HepG2 (cell line): ENCODE measurements at regions not wholly inside any gene's neighbourhood (a gene's known extent, or its start where the extent isn't known, plus 50 kb on each side); places are given as distances from the start of the nearest gene placed in this dataset.

Experiments used
- ATAC-seq: fragments of 200-7000 bp; cut with Tn5 transposase; 3 replicates; pipeline ENCODE4 v1.9.1; 2020; ENCODE audit warnings: mild to moderate bottlenecking, moderate library complexity
- BruUV-seq: library from RNA; stranded (reverse); fragments of 400-500 nt; replicated peaks from 2 replicates; lab custom pipeline; 2021; lab: Mats Ljungman, UMichigan
- CTCF ChIA-PET: fragments of 300-600 bp; formaldehyde crosslinking; extraction: SDS; loops from one replicate; lab custom pipeline; 2021; ENCODE audit warnings: low total read pairs, inconsistent platforms, low intra/inter-chr PET ratio; lab: Yijun Ruan, JAX
- POLR2A ChIA-PET: fragments of 350-600 bp; sonication (Branson Sonifier 250); formaldehyde crosslinking; loops from one replicate; lab custom pipeline; 2020; ENCODE audit warnings: antibody characterized with exemption, inconsistent platforms; lab: Yijun Ruan, JAX
- DNase-seq: peaks from one replicate; pipeline ENCODE4 v3.0.0-alpha.2; 2015; ENCODE audit warnings: low spot score
- FAIRE-seq: peaks from 3 replicates; lab custom pipeline; 2011; peaks lifted over from hg19 to GRCh38; lab: Jason Lieb, UNC
- H2AFZ ChIP-seq: one replicate; pipeline ENCODE4 v1.6.1; 2011; ENCODE audit warnings: low read length, inconsistent platforms
- H3K27ac ChIP-seq: fragments of 300-600 bp; 3 replicates; pipeline ENCODE4 v1.8.0; 2011; ENCODE audit warnings: mixed run types, mild to moderate bottlenecking, mixed read lengths, low read length, inconsistent platforms; ENCODE audit not compliant: insufficient read depth; ENCODE audit errors: extremely low read length
- H3K27me3 ChIP-seq, 2 experiments: fragments of 200-600 bp in 1 of 2; 2 replicates in 1 of 2; 3 replicates in 1 of 2; pipeline versions ENCODE4 v1.6.0 to v1.8.0; 2011; ENCODE audit warnings: low read length in 2 of 2, mild to moderate bottlenecking in 2 of 2, moderate library complexity in 2 of 2, inconsistent platforms in 1 of 2; ENCODE audit not compliant: insufficient read depth in 2 of 2, control insufficient read depth in 1 of 2
- H3K36me3 ChIP-seq, 2 experiments: fragments of 200-600 bp in 1 of 2; replicated peaks in 1 of 2; 2 replicates in 1 of 2; 3 replicates in 1 of 2; pipeline versions ENCODE4 v1.5.1 to v1.8.0; 2011; ENCODE audit warnings: low read length in 2 of 2, inconsistent platforms in 1 of 2; ENCODE audit not compliant: insufficient read depth in 2 of 2, control insufficient read depth in 1 of 2
- H3K4me1 ChIP-seq: 2 replicates; pipeline ENCODE4 v1.5.1; 2012; ENCODE audit warnings: low read length, inconsistent platforms; ENCODE audit not compliant: insufficient read depth
- H3K4me2 ChIP-seq: 2 replicates; pipeline ENCODE4 v1.6.0; 2011; ENCODE audit warnings: low read depth, low read length, inconsistent platforms
- H3K4me3 ChIP-seq, 3 experiments: fragments of 200-600 bp in 1 of 3; sonication (generic), shearing (Covaris generic) in 1 of 3; replicated peaks in 1 of 3; 2 replicates each; pipeline ENCODE4 v1.5.1; 2011 to 2016; ENCODE audit warnings: low read length in 3 of 3, inconsistent platforms in 2 of 3, low read depth in 2 of 3, mild to moderate bottlenecking in 2 of 3, control low read depth in 1 of 3, mixed read lengths in 1 of 3; ENCODE audit not compliant: insufficient read depth in 1 of 3
- H3K79me2 ChIP-seq: one replicate; pipeline ENCODE4 v1.6.1; 2011; ENCODE audit warnings: low read length, inconsistent platforms; ENCODE audit not compliant: insufficient read depth
- H3K9ac ChIP-seq: 2 replicates; pipeline ENCODE4 v1.6.0; 2011; ENCODE audit warnings: mild to moderate bottlenecking, low read depth, low read length, inconsistent platforms; ENCODE audit not compliant: insufficient read depth
- H3K9me3 ChIP-seq: 2 replicates; pipeline ENCODE4 v1.5.1; 2012; ENCODE audit warnings: mild to moderate bottlenecking, low read length
- H4K20me1 ChIP-seq: 2 replicates; pipeline ENCODE4 v1.6.0; 2011; ENCODE audit warnings: inconsistent platforms, mild to moderate bottlenecking, low read length, moderate library complexity; ENCODE audit not compliant: insufficient read depth
- ARID2 ChIP-seq: sonication (generic); formaldehyde crosslinking; IDR thresholded peaks from 2 replicates; pipeline ENCODE4 v1.8.1; 2022; ENCODE audit warnings: mild to moderate bottlenecking, missing genetic modification reagents, borderline replicate concordance
- CHCHD3 ChIP-seq: sonication (generic); formaldehyde crosslinking; IDR thresholded peaks from 2 replicates; pipeline ENCODE4 v1.8.0; 2022; ENCODE audit warnings: mild to moderate bottlenecking, missing genetic modification reagents, moderate library complexity
- EHMT2 ChIP-seq: fragments of 200-600 bp; sonication (generic); IDR thresholded peaks from 2 replicates; pipeline ENCODE4 v1.7.0; 2017; ENCODE audit warnings: antibody characterized with exemption, low read depth, low read length, borderline replicate concordance
- FOXM1 ChIP-seq: sonication (generic); formaldehyde crosslinking; IDR thresholded peaks from 2 replicates; pipeline ENCODE4 v1.5.0; 2020; ENCODE audit warnings: missing genetic modification reagents
- IRX3 ChIP-seq: sonication (generic); formaldehyde crosslinking; IDR thresholded peaks from 2 replicates; pipeline ENCODE4 v1.8.1; 2023; ENCODE audit warnings: mild to moderate bottlenecking, low read depth, missing genetic modification reagents, borderline replicate concordance
- JARID2 ChIP-seq: sonication (generic); formaldehyde crosslinking; IDR thresholded peaks from 2 replicates; pipeline ENCODE4 v1.8.1; 2023; ENCODE audit warnings: missing genetic modification reagents, inconsistent platforms; ENCODE audit not compliant: insufficient replicate concordance
- JUNB ChIP-seq: sonication (generic); formaldehyde crosslinking; IDR thresholded peaks from 2 replicates; pipeline ENCODE4 v1.8.0; 2022; ENCODE audit warnings: missing genetic modification reagents, mild to moderate bottlenecking, borderline replicate concordance
- SP4 ChIP-seq: sonication (generic); formaldehyde crosslinking; IDR thresholded peaks from 2 replicates; pipeline ENCODE4 v1.8.1; 2023; ENCODE audit warnings: mild to moderate bottlenecking, missing genetic modification reagents
- TRIM24 ChIP-seq: sonication (generic); formaldehyde crosslinking; IDR thresholded peaks from 2 replicates; pipeline ENCODE4 v1.8.0; 2022; ENCODE audit warnings: mild to moderate bottlenecking, missing genetic modification reagents
- ZFP41 ChIP-seq: sonication (generic); formaldehyde crosslinking; IDR thresholded peaks from 2 replicates; pipeline ENCODE4 v1.4.0; 2020; ENCODE audit warnings: mild to moderate bottlenecking, missing genetic modification reagents, borderline replicate concordance
- ZNF24 ChIP-seq: fragments of 450-650 bp; IDR thresholded peaks from 2 replicates; pipeline ENCODE4 v1.6.1; 2017; ENCODE audit warnings: antibody characterized with exemption, mild to moderate bottlenecking
- ZNF274 ChIP-seq: sonication (generic); formaldehyde crosslinking; IDR thresholded peaks from 2 replicates; pipeline ENCODE4 v1.5.1; 2020; ENCODE audit warnings: mild to moderate bottlenecking, missing genetic modification reagents
- WGBS: methylation state at CpG from one replicate; pipeline ENCODE4 v1.1.6; 2017; ENCODE audit warnings: low lambda C conversion rate; 5-methylcytosine and 5-hydroxymethylcytosine counted together
- in situ Hi-C: cut with HindIII; loops from 2 replicates; pipeline ENCODE4 v1.10.0; 2017; ENCODE audit warnings: low pct_unique_long_range_greater_than_20kb; ENCODE audit not compliant: extremely low pct_ligation_motif_present
- intact Hi-C: fragments of 100-400 bp; cut with micrococcal nuclease; formaldehyde crosslinking; loops from one replicate; pipeline ENCODE4 v1.10.0; 2022; ENCODE audit not compliant: unreplicated experiment
- TF ChIP-seq, protein P1 (sequence below): sonication (generic); formaldehyde crosslinking; IDR thresholded peaks from 2 replicates; pipeline ENCODE4 v1.5.0; 2020; ENCODE audit warnings: missing genetic modification reagents
- TF ChIP-seq, protein P2 (sequence below): sonication (generic); formaldehyde crosslinking; IDR thresholded peaks from 2 replicates; pipeline ENCODE4; 2020; ENCODE audit warnings: missing genetic modification reagents, mild to moderate bottlenecking, borderline replicate concordance

DNA sequence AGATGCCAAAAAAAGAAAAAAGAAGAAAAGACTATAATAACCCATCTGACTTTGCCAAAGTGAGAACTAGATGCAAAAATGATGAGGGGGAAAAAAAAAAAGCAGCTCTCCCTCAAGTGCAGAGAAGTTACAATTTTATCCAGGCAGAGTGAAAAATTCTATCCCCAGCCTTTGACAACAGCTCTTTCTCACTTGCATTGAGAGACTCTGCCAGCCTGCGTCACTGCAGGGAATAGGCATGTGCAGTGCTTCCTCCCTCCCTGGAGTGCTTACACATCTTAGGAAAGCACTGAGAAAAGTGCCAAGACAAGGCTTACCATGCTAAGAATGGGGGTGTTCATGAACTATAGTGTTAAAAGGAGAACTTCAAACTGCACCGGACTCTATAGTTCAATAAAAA, 418.6 kb upstream of the TYRP1 start:
- no peak for TF ChIP-seq CHCHD3 (CRISPR knock-in tag)
- no peak for TF ChIP-seq JUNB (CRISPR knock-in tag)
- TF ChIP-seq SP4 (CRISPR knock-in tag) = no peak
- TF ChIP-seq ZFP41 (CRISPR knock-in tag) = no peak
- no peak for TF ChIP-seq ARID2 (CRISPR knock-in tag)
- TF ChIP-seq JARID2 (CRISPR knock-in tag) = no peak
- TF ChIP-seq EHMT2 = no peak
- TF ChIP-seq IRX3 (CRISPR knock-in tag) = no peak
- no peak for TF ChIP-seq FOXM1 (CRISPR knock-in tag)
- no peak for TF ChIP-seq ZNF274
- TF ChIP-seq, protein P1, sequence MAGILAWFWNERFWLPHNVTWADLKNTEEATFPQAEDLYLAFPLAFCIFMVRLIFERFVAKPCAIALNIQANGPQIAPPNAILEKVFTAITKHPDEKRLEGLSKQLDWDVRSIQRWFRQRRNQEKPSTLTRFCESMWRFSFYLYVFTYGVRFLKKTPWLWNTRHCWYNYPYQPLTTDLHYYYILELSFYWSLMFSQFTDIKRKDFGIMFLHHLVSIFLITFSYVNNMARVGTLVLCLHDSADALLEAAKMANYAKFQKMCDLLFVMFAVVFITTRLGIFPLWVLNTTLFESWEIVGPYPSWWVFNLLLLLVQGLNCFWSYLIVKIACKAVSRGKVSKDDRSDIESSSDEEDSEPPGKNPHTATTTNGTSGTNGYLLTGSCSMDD (CRISPR knock-in tag) = no peak
- TF ChIP-seq ZNF24 = no peak
- TF ChIP-seq, protein P2, sequence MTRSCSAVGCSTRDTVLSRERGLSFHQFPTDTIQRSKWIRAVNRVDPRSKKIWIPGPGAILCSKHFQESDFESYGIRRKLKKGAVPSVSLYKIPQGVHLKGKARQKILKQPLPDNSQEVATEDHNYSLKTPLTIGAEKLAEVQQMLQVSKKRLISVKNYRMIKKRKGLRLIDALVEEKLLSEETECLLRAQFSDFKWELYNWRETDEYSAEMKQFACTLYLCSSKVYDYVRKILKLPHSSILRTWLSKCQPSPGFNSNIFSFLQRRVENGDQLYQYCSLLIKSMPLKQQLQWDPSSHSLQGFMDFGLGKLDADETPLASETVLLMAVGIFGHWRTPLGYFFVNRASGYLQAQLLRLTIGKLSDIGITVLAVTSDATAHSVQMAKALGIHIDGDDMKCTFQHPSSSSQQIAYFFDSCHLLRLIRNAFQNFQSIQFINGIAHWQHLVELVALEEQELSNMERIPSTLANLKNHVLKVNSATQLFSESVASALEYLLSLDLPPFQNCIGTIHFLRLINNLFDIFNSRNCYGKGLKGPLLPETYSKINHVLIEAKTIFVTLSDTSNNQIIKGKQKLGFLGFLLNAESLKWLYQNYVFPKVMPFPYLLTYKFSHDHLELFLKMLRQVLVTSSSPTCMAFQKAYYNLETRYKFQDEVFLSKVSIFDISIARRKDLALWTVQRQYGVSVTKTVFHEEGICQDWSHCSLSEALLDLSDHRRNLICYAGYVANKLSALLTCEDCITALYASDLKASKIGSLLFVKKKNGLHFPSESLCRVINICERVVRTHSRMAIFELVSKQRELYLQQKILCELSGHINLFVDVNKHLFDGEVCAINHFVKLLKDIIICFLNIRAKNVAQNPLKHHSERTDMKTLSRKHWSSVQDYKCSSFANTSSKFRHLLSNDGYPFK (CRISPR knock-in tag) = no peak
- TF ChIP-seq TRIM24 (CRISPR knock-in tag) = no peak
- H3K9ac ChIP-seq = no peak overlapping the region
- no peaks in the 10 kb centered on the region for H3K79me2 ChIP-seq
- H3K9me3 ChIP-seq = peaks cover 85% of the 10 kb centered on the region
- POLR2A ChIA-PET = no interaction called here
- H3K4me3 ChIP-seq = no peak overlapping the region
- ATAC-seq (no peak), FAIRE-seq (no peak), DNase-seq (no peak)
- H3K36me3 ChIP-seq = no peaks in the 10 kb centered on the region
- no peaks in the 10 kb centered on the region for H3K27me3 ChIP-seq
- in situ Hi-C loops = no loop called here
- intact Hi-C loops = no loop called here
- 0% methylated on average over 2 of the region's 2 CpGs for WGBS
- H4K20me1 ChIP-seq = no peaks in the 10 kb centered on the region
- no peak overlapping the region for H2AFZ ChIP-seq
- no peaks in the 10 kb centered on the region for H3K4me1 ChIP-seq
- no TSS peak for BruUV-seq
- no peak overlapping the region for H3K27ac ChIP-seq
- no peak overlapping the region for H3K4me2 ChIP-seq
- CTCF ChIA-PET = no interaction called here
